Tibial artery (tissue), 4 donors: ENCODE measurements at regions not wholly inside any gene's neighbourhood (a gene's known extent, or its start where the extent isn't known, plus 50 kb on each side); places are given as distances from the start of the nearest gene placed in this dataset.
"Not testable (repeated sequence)": the region's sequence is repeated elsewhere in the genome, so short reads cannot be mapped to it uniquely, and the experiment has no call there.

ENCODE experiments used
- DNase-seq, 2 donors: peaks; one replicate each; pipeline ENCODE4 v3.0.0-alpha.2; 2019
- H3K27ac ChIP-seq, 2 donors: fragments of 200-600 bp; sonication (generic) in 1 of 2; 1 replicate in 1 of 2; 2 replicates in 1 of 2; pipeline ENCODE4 v1.5.1; 2018 to 2019; ENCODE audit warnings: mild to moderate bottlenecking in 1 of 2
- H3K27me3 ChIP-seq, 2 donors: fragments of 200-600 bp; sonication (generic) in 1 of 2; one replicate each; pipeline versions ENCODE4 v1.5.1 to v1.6.0; 2016 to 2019
- H3K36me3 ChIP-seq, 3 donors: fragments of 200-600 bp; sonication (generic) in 2 of 3; one replicate each; pipeline ENCODE4 v1.5.1; 2016 to 2019; ENCODE audit warnings: mild to moderate bottlenecking in 2 of 3
- H3K4me1 ChIP-seq, 4 donors: fragments of 200-600 bp; sonication (generic) in 2 of 4; 1 replicate in 3 of 4; 2 replicates in 1 of 4; pipeline ENCODE4 v1.5.1; 2016 to 2019
- H3K4me3 ChIP-seq, 2 donors: fragments of 200-600 bp; sonication (generic) in 1 of 2; 1 replicate in 1 of 2; 2 replicates in 1 of 2; pipeline ENCODE4 v1.5.1; 2018 to 2019; ENCODE audit warnings: mild to moderate bottlenecking in 2 of 2
- H3K9me3 ChIP-seq, 3 donors: fragments of 200-600 bp; sonication (generic) in 1 of 3; one replicate each; pipeline ENCODE4 v1.5.1; 2016 to 2019
- CTCF ChIP-seq, 2 experiments: fragments of 200-600 bp in 1 of 2; fragments of 450-650 bp in 1 of 2; IDR thresholded peaks; one replicate each; pipeline ENCODE4 v1.5.1; 2017 to 2019; ENCODE audit warnings: antibody characterized with exemption in 2 of 2, mild to moderate bottlenecking in 1 of 2, moderate library complexity in 1 of 2
- intact Hi-C: fragments of 100-400 bp; cut with DNase I; formaldehyde crosslinking; loops from one replicate; pipeline ENCODE4 v1.15.0; 2023; ENCODE audit warnings: low total_unique reads

- no peaks in the 10 kb centered on the region for H3K4me1 ChIP-seq
- no peak for TF ChIP-seq CTCF (IDR thresholded peaks at IDR 0.05)
- H3K9me3 ChIP-seq = peaks cover 0 to 14% (median 6%) of the 10 kb centered on the region in 3 donors
- intact Hi-C loops = no loop called here
- no peak overlapping the region for H3K27ac ChIP-seq
- H3K36me3 ChIP-seq = no peaks in the 10 kb centered on the region
- DNase-seq = no peak
- no peaks in the 10 kb centered on the region for H3K27me3 ChIP-seq
- H3K4me3 ChIP-seq = no peak overlapping the region
Measured at GRCh38 chr21:25169370-25169769, 437.9 kb downstream of the MRPL39 start.

GRCh38 chr21:25166904-25167303, 440.4 kb downstream of the MRPL39 start:
- H3K4me3 ChIP-seq, H3K27me3 ChIP-seq, intact Hi-C loops, DNase-seq, H3K27ac ChIP-seq, H3K4me1 ChIP-seq, H3K36me3 ChIP-seq: not testable (repeated sequence)
- peaks cover 0 to 14% (median 6%) of the 10 kb centered on the region in 3 donors for H3K9me3 ChIP-seq

DNA sequence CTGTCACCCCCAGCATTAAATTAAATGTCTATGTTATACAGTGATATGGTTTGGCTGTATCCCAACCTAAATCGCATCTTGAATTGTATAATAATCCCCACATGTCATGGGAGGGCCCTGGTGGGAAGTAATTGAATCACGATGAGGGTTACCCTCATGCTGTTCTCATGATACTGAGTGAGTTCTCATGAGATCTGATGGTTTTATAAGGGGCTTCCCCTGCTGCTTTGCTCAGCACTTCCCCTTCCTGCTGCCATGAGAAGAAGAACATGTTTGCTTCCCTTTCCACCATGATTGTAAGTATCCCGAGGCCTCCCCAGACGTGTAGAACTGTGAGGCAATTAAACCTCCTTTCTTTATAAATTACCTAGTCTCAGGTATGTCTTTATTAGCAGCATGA, 445.7 kb downstream of the MRPL39 start:
- Histone ChIP-seq H3K27ac (no peak overlapping the region), H3K27me3 (no peaks in the 10 kb centered on the region), H3K4me3 (no peak overlapping the region), H3K4me1 (no peaks in the 10 kb centered on the region), H3K36me3 (no peaks in the 10 kb centered on the region), H3K9me3 (no peaks in the 10 kb centered on the region)
- intact Hi-C loops = no loop called here
- TF ChIP-seq CTCF (IDR thresholded peaks at IDR 0.05) = no peak
- DNase-seq = no peak

- H3K4me3 ChIP-seq, H3K27me3 ChIP-seq, intact Hi-C loops, H3K36me3 ChIP-seq, H3K4me1 ChIP-seq, H3K27ac ChIP-seq, DNase-seq, H3K9me3 ChIP-seq: not testable (repeated sequence)
Measured at GRCh38 chr21:25155020-25155419, 452.3 kb downstream of the MRPL39 start.

DNA sequence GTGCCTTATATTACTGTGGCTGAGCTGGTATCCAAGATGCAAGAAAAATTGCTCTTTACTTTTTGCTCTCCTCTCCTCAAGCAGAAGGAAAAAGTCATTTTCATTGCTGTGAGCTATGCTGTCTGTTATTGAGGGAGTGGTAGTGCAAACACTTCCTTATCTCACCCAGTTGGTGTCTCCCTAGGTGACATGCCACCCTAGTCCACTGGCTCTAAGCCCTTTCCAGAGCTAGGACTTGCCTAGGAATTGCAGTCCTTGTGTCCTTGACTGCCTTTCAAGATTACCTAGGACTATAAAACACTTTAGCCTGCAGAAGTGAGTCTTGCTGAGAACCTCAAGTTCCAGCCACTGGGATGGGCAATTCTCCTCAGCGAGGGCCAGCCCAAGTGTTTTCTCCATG, 458.3 kb downstream of the MRPL39 start:
- no peak for DNase-seq
- no peak for TF ChIP-seq CTCF (IDR thresholded peaks at IDR 0.05)
- H3K36me3 ChIP-seq = no peaks in the 10 kb centered on the region
- no peaks in the 10 kb centered on the region for H3K9me3 ChIP-seq
- H3K27ac ChIP-seq = no peak overlapping the region
- H3K4me1 ChIP-seq = no peaks in the 10 kb centered on the region
- intact Hi-C loops = no loop called here
- no peaks in the 10 kb centered on the region for H3K27me3 ChIP-seq
- no peak overlapping the region for H3K4me3 ChIP-seq

- TF ChIP-seq CTCF (IDR thresholded peaks at IDR 0.05) = no peak
- H3K4me3 ChIP-seq = no peak overlapping the region
- H3K36me3 ChIP-seq = no peaks in the 10 kb centered on the region
- intact Hi-C loops = no loop called here
- no peaks in the 10 kb centered on the region for H3K4me1 ChIP-seq
- no peak overlapping the region for H3K27ac ChIP-seq
- no peaks in the 10 kb centered on the region for H3K9me3 ChIP-seq
- H3K27me3 ChIP-seq = no peaks in the 10 kb centered on the region
- no peak for DNase-seq
Measured at GRCh38 chr21:25139414-25139813, 467.9 kb downstream of the MRPL39 start.

GRCh38 chr21:25133939-25134338, 473.3 kb downstream of the MRPL39 start:
- intact Hi-C loops = no loop called here
- Histone ChIP-seq H3K27ac (no peak overlapping the region), H3K27me3 (no peaks in the 10 kb centered on the region), H3K4me3 (no peak overlapping the region), H3K36me3 (no peaks in the 10 kb centered on the region), H3K9me3 (no peaks in the 10 kb centered on the region), H3K4me1 (no peaks in the 10 kb centered on the region)
- no peak for TF ChIP-seq CTCF (IDR thresholded peaks at IDR 0.05)
- no peak for DNase-seq
